GM12878 (cell line): ENCODE measurements at regions not wholly inside any gene's neighbourhood (a gene's known extent, or its start where the extent isn't known, plus 50 kb on each side); places are given as distances from the start of the nearest gene placed in this dataset.

Experiments used
- ATAC-seq: fragments of 200-7000 bp; cut with Tn5 transposase; 3 replicates; pipeline ENCODE4 v1.9.1; 2020; ENCODE audit warnings: mild to moderate bottlenecking, moderate library complexity
- BruUV-seq: library from RNA; stranded (reverse); fragments of 400-500 nt; replicated peaks from 2 replicates; lab custom pipeline; 2021; lab: Mats Ljungman, UMichigan
- CTCF ChIA-PET: fragments of 300-600 bp; sonication (Branson Sonifier 250); formaldehyde crosslinking; extraction: SDS; loops from one replicate; lab custom pipeline; 2021; ENCODE audit warnings: inconsistent platforms; lab: Yijun Ruan, JAX
- POLR2A ChIA-PET: fragments of 350-600 bp; formaldehyde crosslinking; extraction: SDS; loops from one replicate; lab custom pipeline; 2021; ENCODE audit warnings: inconsistent platforms; lab: Charles Lee
- RAD21 ChIA-PET: fragments of 300-600 bp; sonication (Branson Sonifier 250); formaldehyde crosslinking; loops from one replicate; lab custom pipeline; 2023; ENCODE audit warnings: antibody characterized with exemption; ENCODE audit not compliant: unreplicated experiment; lab: Charles Lee
- SMC1A ChIA-PET: fragments of 300-600 bp; sonication (Branson Sonifier 250); formaldehyde crosslinking; loops from one replicate; lab custom pipeline; 2023; ENCODE audit not compliant: unreplicated experiment, uncharacterized antibody; lab: Charles Lee
- DNase-seq: peaks from one replicate; pipeline ENCODE4 v3.0.0-alpha.2; 2011; ENCODE audit warnings: low read depth, low spot score
- FAIRE-seq: peaks from 3 replicates; lab custom pipeline; 2011; peaks lifted over from hg19 to GRCh38; lab: Jason Lieb, UNC
- H2AFZ ChIP-seq: 2 replicates; pipeline ENCODE4 v1.6.0; 2011; ENCODE audit warnings: low read depth, low read length, control low read depth; ENCODE audit not compliant: control insufficient read depth
- H3K27ac ChIP-seq: 2 replicates; pipeline ENCODE4 v1.5.1; 2011; ENCODE audit warnings: control low read depth; ENCODE audit not compliant: control insufficient read depth, insufficient read depth
- H3K27me3 ChIP-seq, 2 experiments: replicated peaks in 1 of 2; 2 replicates each; pipeline versions ENCODE4 v1.6.0 to v1.6.1; 2011; ENCODE audit warnings: low read length in 1 of 2; ENCODE audit not compliant: control insufficient read depth in 2 of 2, insufficient read depth in 2 of 2
- H3K36me3 ChIP-seq, 2 experiments: 2 replicates each; pipeline ENCODE4 v1.5.1; 2011; ENCODE audit warnings: low read length in 1 of 2; ENCODE audit not compliant: control insufficient read depth in 2 of 2, insufficient read depth in 2 of 2
- H3K4me1 ChIP-seq: 2 replicates; pipeline ENCODE4 v1.6.1; 2011; ENCODE audit warnings: mild to moderate bottlenecking, low read length, moderate library complexity, mixed read lengths; ENCODE audit not compliant: control insufficient read depth, insufficient read depth
- H3K4me2 ChIP-seq: 2 replicates; pipeline ENCODE4 v1.6.0; 2011; ENCODE audit warnings: control low read depth; ENCODE audit not compliant: control insufficient read depth, insufficient read depth
- H3K4me3 ChIP-seq: fragments of 200-600 bp; sonication (generic); 2 replicates; pipeline ENCODE4 v1.5.1; 2016
- H3K79me2 ChIP-seq: 2 replicates; pipeline ENCODE4 v1.6.0; 2011; ENCODE audit warnings: low read length; ENCODE audit not compliant: control insufficient read depth, insufficient read depth
- H3K9ac ChIP-seq: 2 replicates; pipeline ENCODE4 v1.8.0; 2011; ENCODE audit warnings: low read length, control low read depth, mixed read lengths; ENCODE audit not compliant: control insufficient read depth, insufficient read depth
- H3K9me3 ChIP-seq: replicated peaks from 3 replicates; pipeline ENCODE4 v1.5.1; 2011; ENCODE audit warnings: mild to moderate bottlenecking, low read length; ENCODE audit not compliant: control insufficient read depth, insufficient read depth
- H4K20me1 ChIP-seq: 2 replicates; pipeline ENCODE4 v1.6.0; 2011; ENCODE audit not compliant: control insufficient read depth, insufficient read depth
- HSF1 ChIP-seq: fragments of 150-350 bp; IDR thresholded peaks from 2 replicates; pipeline ENCODE4 v1.6.1; 2014; ENCODE audit warnings: mild to moderate bottlenecking, low read depth, low read length
- KAT2A ChIP-seq: conservative IDR thresholded peaks from 2 replicates; pipeline ENCODE4 v1.6.1; 2011; ENCODE audit warnings: low read depth, low read length; ENCODE audit not compliant: control insufficient read depth
- NFXL1 ChIP-seq: fragments of 450-650 bp; IDR thresholded peaks from 2 replicates; pipeline ENCODE4 v1.6.1; 2017; ENCODE audit warnings: antibody characterized with exemption, mild to moderate bottlenecking, borderline replicate concordance
- SMAD1 ChIP-seq: fragments of 450-650 bp; IDR thresholded peaks from 2 replicates; pipeline ENCODE4 v1.6.1; 2018; ENCODE audit warnings: mild to moderate bottlenecking, low read depth; ENCODE audit not compliant: partially characterized antibody
- ZBTB40 ChIP-seq: fragments of 450-650 bp; IDR thresholded peaks from 2 replicates; pipeline ENCODE4 v1.6.1; 2016; ENCODE audit warnings: mild to moderate bottlenecking, moderate library complexity, borderline replicate concordance
- ZSCAN29 ChIP-seq: fragments of 450-650 bp; IDR thresholded peaks from 2 replicates; pipeline ENCODE4 v1.6.1; 2017; ENCODE audit warnings: mild to moderate bottlenecking, moderate library complexity
- WGBS: methylation state at CpG from one replicate; pipeline ENCODE4 v1.1.6; 2016; ENCODE audit warnings: low lambda C conversion rate; ENCODE audit not compliant: insufficient replicate concordance, insufficient coverage; ENCODE audit errors: missing lambda C conversion rate; 5-methylcytosine and 5-hydroxymethylcytosine counted together
- in situ Hi-C: fragments of 300-500 bp; cut with MboI; formaldehyde crosslinking; loops from 9 replicates; pipeline ENCODE4 v1.14.3; 2018; ENCODE audit warnings: mixed read lengths
- intact Hi-C: fragments of 100-400 bp; cut with micrococcal nuclease; formaldehyde crosslinking; loops from one replicate; pipeline ENCODE4 v1.14.2; 2022; ENCODE audit not compliant: unreplicated experiment

GRCh38 chr13:30032263-30032662 lies 181.8 kb upstream of the UBL3 start (continued):
- TF ChIP-seq ZBTB40, result no peak
- TF ChIP-seq, all 136 proteins: peak for 0

DNA sequence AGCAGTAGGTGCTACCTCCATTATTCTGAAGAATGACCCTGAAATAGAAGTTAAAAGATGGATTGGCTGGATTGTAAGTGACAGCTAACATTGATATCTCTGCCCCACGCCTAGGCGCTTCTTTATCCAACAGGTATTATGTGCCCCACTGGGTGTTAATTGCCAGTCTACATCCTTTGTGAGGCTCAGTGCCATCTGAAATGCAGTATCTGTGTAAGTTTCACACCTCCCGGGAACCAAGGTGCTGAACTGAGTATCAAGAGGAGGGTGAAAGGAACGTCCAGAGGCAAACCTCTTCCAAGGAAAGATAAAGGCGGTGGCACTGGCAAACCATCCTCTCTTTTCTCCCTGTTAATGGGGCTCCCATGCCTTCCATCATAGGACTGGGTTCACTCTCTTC lies 181.1 kb upstream of the UBL3 start:
- in situ Hi-C loops (no loop called here), intact Hi-C loops (no loop called here)
- ChIA-PET CTCF (no interaction called here), POLR2A (no interaction called here), RAD21 (no interaction called here), SMC1A (interaction anchor here (1.1 kb wide), 1 partner anchor 12 kb away, joined by 3 read pairs; no protein-coding TSS in a partner anchor)
- Histone ChIP-seq H3K9ac (no peak overlapping the region), H3K9me3 (no peaks in the 10 kb centered on the region), H3K4me3 (no peak overlapping the region), H2AFZ (no peak overlapping the region), H3K36me3 (no peaks in the 10 kb centered on the region), H3K27me3 (no peaks in the 10 kb centered on the region), H4K20me1 (no peaks in the 10 kb centered on the region), H3K79me2 (no peaks in the 10 kb centered on the region), H3K4me1 (no peaks in the 10 kb centered on the region), H3K27ac (no peak overlapping the region), H3K4me2 (no peak overlapping the region)
- no TSS peak for BruUV-seq
- ATAC-seq (no peak), FAIRE-seq (no peak), DNase-seq (no peak)
- WGBS, result 58% methylated on average over 5 of the region's 5 CpGs
- no peak for TF ChIP-seq KAT2A
- no peak for TF ChIP-seq SMAD1
- no peak for TF ChIP-seq HSF1
- TF ChIP-seq ZSCAN29, result no peak
- TF ChIP-seq NFXL1, result no peak
